Activated CD4-positive, alpha-beta T cell treated with anti-CD3 and anti-CD28 coated beads, Interleukin-2, amount 50 U/mL, for 4 hours (primary cell): ENCODE measurements at regions not wholly inside any gene's neighbourhood (a gene's known extent, or its start where the extent isn't known, plus 50 kb on each side); places are given as distances from the start of the nearest gene placed in this dataset.

Experiments
- DNase-seq, 2 experiments: peaks; one replicate each; pipeline ENCODE4 v3.0.0-alpha.2; 2020

- DNase-seq = no peak
Observed at GRCh38 chr5:135085133-135085935, 51.3 kb upstream of the PITX1 start.
